Stomach (tissue), 4 donors: ENCODE measurements at regions not wholly inside any gene's neighbourhood (a gene's known extent, or its start where the extent isn't known, plus 50 kb on each side); places are given as distances from the start of the nearest gene placed in this dataset.

Experiments
- EP300 ChIP-seq: sonication (generic); formaldehyde crosslinking; IDR thresholded peaks from one replicate; pipeline ENCODE4 v1.6.1; 2017; ENCODE audit warnings: antibody characterized with exemption
- POLR2A ChIP-seq, 4 donors: fragments of 450-650 bp; IDR thresholded peaks; one replicate each; pipeline ENCODE4 v1.6.1; 2016; ENCODE audit warnings: antibody characterized with exemption in 4 of 4, control low read depth in 2 of 4, mild to moderate bottlenecking in 1 of 4, moderate library complexity in 1 of 4
- POLR2AphosphoS5 ChIP-seq, 3 donors: sonication (generic); formaldehyde crosslinking; IDR thresholded peaks; one replicate each; pipeline ENCODE4 v1.6.1; 2016; ENCODE audit warnings: antibody characterized with exemption in 3 of 3
- TF ChIP-seq, protein P1 (sequence below), 7 experiments: fragments of 450-650 bp in 4 of 7; fragments of 200-600 bp in 3 of 7; sonication (generic) in 3 of 7; IDR thresholded peaks; one replicate each; pipeline ENCODE4 v1.5.1; 2016 to 2019; ENCODE audit warnings: antibody characterized with exemption in 7 of 7, control low read depth in 2 of 7, mild to moderate bottlenecking in 1 of 7

DNA sequence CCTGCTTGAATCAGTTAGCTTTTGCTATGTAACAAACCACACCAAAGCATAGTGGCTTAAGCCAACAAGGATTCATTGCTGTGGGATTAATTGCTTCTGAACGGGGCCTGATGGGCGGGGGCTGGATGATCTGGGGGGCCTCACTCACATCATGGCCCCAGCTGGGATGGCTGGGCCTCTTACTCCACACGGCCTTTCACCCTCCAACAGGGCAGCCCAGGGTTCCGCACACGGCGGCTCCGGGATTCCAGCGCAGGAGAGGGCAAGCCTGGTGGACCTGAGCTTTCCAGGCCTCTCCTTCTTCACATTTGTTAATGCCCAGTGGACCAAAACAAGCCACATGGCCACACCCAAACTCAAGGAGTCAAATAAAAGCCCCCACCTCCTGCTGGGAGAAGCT is 86.3 kb upstream of the PHLPP1 start:
- TF ChIP-seq, protein P1, sequence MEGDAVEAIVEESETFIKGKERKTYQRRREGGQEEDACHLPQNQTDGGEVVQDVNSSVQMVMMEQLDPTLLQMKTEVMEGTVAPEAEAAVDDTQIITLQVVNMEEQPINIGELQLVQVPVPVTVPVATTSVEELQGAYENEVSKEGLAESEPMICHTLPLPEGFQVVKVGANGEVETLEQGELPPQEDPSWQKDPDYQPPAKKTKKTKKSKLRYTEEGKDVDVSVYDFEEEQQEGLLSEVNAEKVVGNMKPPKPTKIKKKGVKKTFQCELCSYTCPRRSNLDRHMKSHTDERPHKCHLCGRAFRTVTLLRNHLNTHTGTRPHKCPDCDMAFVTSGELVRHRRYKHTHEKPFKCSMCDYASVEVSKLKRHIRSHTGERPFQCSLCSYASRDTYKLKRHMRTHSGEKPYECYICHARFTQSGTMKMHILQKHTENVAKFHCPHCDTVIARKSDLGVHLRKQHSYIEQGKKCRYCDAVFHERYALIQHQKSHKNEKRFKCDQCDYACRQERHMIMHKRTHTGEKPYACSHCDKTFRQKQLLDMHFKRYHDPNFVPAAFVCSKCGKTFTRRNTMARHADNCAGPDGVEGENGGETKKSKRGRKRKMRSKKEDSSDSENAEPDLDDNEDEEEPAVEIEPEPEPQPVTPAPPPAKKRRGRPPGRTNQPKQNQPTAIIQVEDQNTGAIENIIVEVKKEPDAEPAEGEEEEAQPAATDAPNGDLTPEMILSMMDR (IDR thresholded peaks at IDR 0.05): no peak
- TF ChIP-seq POLR2A (IDR thresholded peaks at IDR 0.05) (no peak), EP300 (no peak), POLR2AphosphoS5 (IDR thresholded peaks at IDR 0.05) (no peak)
